T47D (cell line): ENCODE measurements at regions not wholly inside any gene's neighbourhood (a gene's known extent, or its start where the extent isn't known, plus 50 kb on each side); places are given as distances from the start of the nearest gene placed in this dataset.
"Not testable (repeated sequence)": the region's sequence is repeated elsewhere in the genome, so short reads cannot be mapped to it uniquely, and the experiment has no call there.

Source experiments
- DNase-seq, 2 experiments: peaks; one replicate each; pipeline versions ENCODE4 v3.0.0 to v3.0.0-alpha.2; 2011 to 2012; ENCODE audit warnings: low read depth in 1 of 2, low spot score in 1 of 2
- JUND ChIP-seq: IDR thresholded peaks from 2 replicates; pipeline ENCODE4 v1.6.1; 2012; ENCODE audit warnings: low read depth
- in situ Hi-C: cut with HindIII; loops from 2 replicates; pipeline ENCODE4 v1.10.0; 2016; ENCODE audit warnings: low sequenced_read_pairs, low pct_unique_long_range_greater_than_20kb

- TF ChIP-seq JUND: no peak
- no peak for DNase-seq
- in situ Hi-C loops: no loop called here
Measured at GRCh38 chr14:38399652-38400051, 143.8 kb upstream of the CLEC14A start.

DNA sequence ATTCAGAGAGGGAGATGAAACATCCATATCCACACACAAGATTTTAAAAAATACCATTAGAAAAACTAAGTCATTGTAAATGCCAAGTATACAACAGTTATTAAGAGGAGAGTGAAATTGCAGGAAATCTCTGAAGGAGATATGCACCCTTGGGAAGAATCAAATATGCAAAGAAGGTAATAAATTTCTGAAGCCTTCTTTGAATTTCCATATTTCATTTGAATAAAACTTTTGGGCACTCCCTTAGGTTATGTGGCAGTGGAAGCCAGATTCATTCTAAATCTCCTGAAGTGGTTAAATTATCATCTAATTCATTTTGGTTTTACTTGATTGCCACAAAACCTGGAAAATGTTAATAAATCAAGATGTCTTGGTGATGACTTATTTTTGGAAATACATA is 138.9 kb upstream of the CLEC14A start:
- DNase-seq: no peak
- in situ Hi-C loops: no loop called here
- TF ChIP-seq JUND: no peak

DNA sequence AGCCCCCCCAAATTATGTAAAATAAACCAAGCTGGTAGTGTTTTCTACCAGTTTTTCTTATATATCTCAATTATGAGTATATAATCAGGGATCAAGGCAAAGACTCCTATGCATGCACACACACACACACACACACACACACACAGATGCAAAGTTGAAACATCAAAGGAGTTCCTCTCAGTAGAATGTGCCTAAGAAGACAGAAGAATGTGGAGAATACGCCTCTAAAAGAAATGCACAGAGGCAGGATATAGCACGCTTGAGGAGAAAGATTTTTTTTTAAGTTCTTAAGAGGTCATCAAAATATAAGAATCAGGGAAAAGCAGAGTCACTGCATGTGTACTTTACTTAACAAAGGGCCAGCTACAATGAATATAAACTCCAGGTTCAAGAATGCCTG is 138.2 kb upstream of the CLEC14A start:
- DNase-seq: no peak
- no peak for TF ChIP-seq JUND
- in situ Hi-C loops: no loop called here

DNA sequence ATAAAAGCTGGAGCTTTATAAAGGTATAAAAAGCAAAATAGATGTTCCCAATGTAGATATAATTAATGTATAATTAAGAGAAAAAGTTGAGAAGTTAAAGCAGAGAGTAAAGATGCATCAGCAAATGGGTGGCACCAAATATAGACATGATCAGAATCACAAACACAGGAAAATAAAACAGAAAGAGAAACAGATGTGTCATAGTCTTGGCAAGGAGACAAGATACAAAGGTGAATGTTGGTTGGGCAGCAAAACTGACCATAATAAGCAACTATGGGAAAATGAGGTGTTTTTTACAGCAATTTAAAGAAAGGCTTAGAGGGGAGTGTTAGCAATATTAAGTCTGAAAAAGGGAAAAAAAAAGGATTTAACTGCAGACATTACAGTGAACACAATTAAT is 135.4 kb upstream of the CLEC14A start:
- no peak for DNase-seq
- TF ChIP-seq JUND: no peak
- in situ Hi-C loops: no loop called here

- TF ChIP-seq JUND: no peak
- in situ Hi-C loops: no loop called here
- no peak for DNase-seq
Measured at GRCh38 chr14:38389681-38390080, 133.8 kb upstream of the CLEC14A start.

DNA sequence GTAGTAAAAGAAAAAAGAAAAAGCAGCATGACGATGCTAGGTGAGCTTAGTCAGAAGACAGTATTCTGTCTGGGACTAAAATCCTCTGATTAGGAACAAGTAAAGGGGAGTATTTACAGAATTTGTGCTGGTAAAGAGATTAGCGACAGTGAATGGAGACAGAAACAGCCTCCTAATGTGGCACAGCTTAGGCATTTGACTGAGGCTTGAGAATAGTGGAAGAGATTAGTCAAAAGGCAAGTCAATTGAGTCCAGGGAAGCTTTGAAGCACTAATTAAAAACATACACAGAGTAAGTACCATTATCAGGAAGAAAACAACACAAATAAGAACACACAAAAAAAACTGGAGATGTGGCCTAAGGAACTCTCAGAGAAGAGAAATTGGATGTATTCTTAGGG is 131.9 kb upstream of the CLEC14A start:
- in situ Hi-C loops: no loop called here
- no peak for DNase-seq
- TF ChIP-seq JUND: no peak

DNA sequence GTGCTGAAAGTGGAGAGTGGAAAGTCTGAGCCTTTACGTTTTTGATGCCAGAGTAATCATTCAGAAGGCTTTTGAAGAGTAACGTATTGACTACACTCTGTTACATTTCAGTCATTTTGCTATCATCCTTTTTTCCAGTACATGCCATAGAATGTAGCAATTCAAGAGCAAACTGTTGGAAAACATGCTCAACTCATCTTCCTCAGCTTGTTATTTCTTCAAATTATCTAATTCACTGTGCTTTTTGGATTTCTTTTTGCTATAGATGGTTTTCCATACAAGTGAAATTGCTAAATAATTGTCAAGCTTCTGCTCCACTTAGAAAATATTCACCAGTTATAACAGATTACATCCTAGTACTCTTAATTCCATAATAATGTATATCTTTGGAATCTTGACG is 129.9 kb upstream of the CLEC14A start:
- TF ChIP-seq JUND: no peak
- DNase-seq: no peak
- in situ Hi-C loops: no loop called here

GRCh38 chr14:38385343-38385742 is 129.4 kb upstream of the CLEC14A start:
- in situ Hi-C loops: no loop called here
- no peak for TF ChIP-seq JUND

GRCh38 chr14:38384741-38385140 is 128.8 kb upstream of the CLEC14A start:
- in situ Hi-C loops: no loop called here
- no peak for TF ChIP-seq JUND
- no peak for DNase-seq

More at GRCh38 chr14:38385343-38385742, 129.4 kb upstream of the CLEC14A start:
- DNase-seq: no peak

GRCh38 chr14:38367922-38368321 is 112.0 kb upstream of the CLEC14A start:
- no peak for DNase-seq
- in situ Hi-C loops: no loop called here
- TF ChIP-seq JUND: no peak

GRCh38 chr14:38366374-38366773 is 110.5 kb upstream of the CLEC14A start:
- in situ Hi-C loops: no loop called here
- no peak for DNase-seq
- no peak for TF ChIP-seq JUND

GRCh38 chr14:38363217-38363616 is 107.3 kb upstream of the CLEC14A start:
- no peak for TF ChIP-seq JUND
- no peak for DNase-seq
- in situ Hi-C loops: no loop called here

- TF ChIP-seq JUND: no peak
- in situ Hi-C loops: no loop called here
- no peak for DNase-seq
Measured at GRCh38 chr14:38357557-38357956, 101.7 kb upstream of the CLEC14A start.

- DNase-seq, in situ Hi-C loops: not testable (repeated sequence)
Measured at GRCh38 chr14:38355473-38355872, 99.6 kb upstream of the CLEC14A start.
